HepG2 (cell line): ENCODE measurements at regions not wholly inside any gene's neighbourhood (a gene's known extent, or its start where the extent isn't known, plus 50 kb on each side); places are given as distances from the start of the nearest gene placed in this dataset.

Experiments
- AFF4 ChIP-seq: sonication (generic); formaldehyde crosslinking; IDR thresholded peaks from 2 replicates; pipeline ENCODE4 v1.4.0; 2020; ENCODE audit warnings: missing genetic modification reagents
- BHLHE40 ChIP-seq: IDR thresholded peaks from 2 replicates; pipeline ENCODE4 v1.6.1; 2011; ENCODE audit warnings: low read length, improper control_type of control experiment
- EP300 ChIP-seq, 3 experiments: sonication (generic) in 1 of 3; formaldehyde crosslinking in 1 of 3; IDR thresholded peaks; 2 replicates each; pipeline versions ENCODE4 v1.5.1 to v1.6.1; 2011 to 2020; ENCODE audit warnings: low read depth in 2 of 3, low read length in 2 of 3, borderline replicate concordance in 1 of 3, improper control_type of control experiment in 1 of 3, mild to moderate bottlenecking in 1 of 3, missing genetic modification reagents in 1 of 3, moderate library complexity in 1 of 3
- EZH2 ChIP-seq: conservative IDR thresholded peaks from 2 replicates; pipeline ENCODE4 v1.6.1; 2012; ENCODE audit warnings: mild to moderate bottlenecking, low read depth, low read length, moderate library complexity
- GFI1 ChIP-seq: sonication (generic); formaldehyde crosslinking; IDR thresholded peaks from 2 replicates; pipeline ENCODE4 v1.5.0; 2020; ENCODE audit warnings: missing genetic modification reagents, mild to moderate bottlenecking, borderline replicate concordance
- POLR2A ChIP-seq, 2 experiments: IDR thresholded peaks; 2 replicates each; pipeline ENCODE4 v1.6.1; 2011; ENCODE audit warnings: low read depth in 2 of 2, low read length in 2 of 2, mild to moderate bottlenecking in 1 of 2, moderate library complexity in 1 of 2; ENCODE audit not compliant: insufficient read depth in 1 of 2
- RBFOX2 ChIP-seq: fragments of 200-400 bp; formaldehyde crosslinking; IDR thresholded peaks from 2 replicates; pipeline ENCODE4 v1.6.1; 2017; ENCODE audit warnings: low read depth, mild to moderate bottlenecking, low read length
- YY1 ChIP-seq: IDR thresholded peaks from 2 replicates; pipeline ENCODE4 v1.6.1; 2011; ENCODE audit warnings: low read length, low read depth, moderate library complexity, mild to moderate bottlenecking; ENCODE audit not compliant: insufficient read depth, insufficient replicate concordance
- ZIK1 ChIP-seq: sonication (generic); formaldehyde crosslinking; IDR thresholded peaks from 2 replicates; pipeline ENCODE4 v1.5.0; 2020; ENCODE audit warnings: mild to moderate bottlenecking, low read depth, missing genetic modification reagents, borderline replicate concordance

- TF ChIP-seq ZIK1 (CRISPR knock-in tag) = no peak
- TF ChIP-seq AFF4 (CRISPR knock-in tag) = no peak
- no peak for TF ChIP-seq RBFOX2
- no peak for TF ChIP-seq GFI1 (CRISPR knock-in tag)
- no peak for TF ChIP-seq BHLHE40
- TF ChIP-seq EZH2 = no peak
- no peak for TF ChIP-seq POLR2A (IDR thresholded peaks at IDR 0.05; ENCODE audit: insufficient read depth in 1 of 2, low read depth in 2 of 2, low read length in 2 of 2)
- no peak for TF ChIP-seq EP300 (IDR thresholded peaks at IDR 0.05; ENCODE audit: low read depth in 2 of 2, low read length in 2 of 2)
- TF ChIP-seq EP300 (CRISPR knock-in tag; IDR thresholded peaks at IDR 0.05; ENCODE audit: borderline replicate concordance) = no peak
- no peak for TF ChIP-seq YY1
Measured at GRCh38 chr6:12381587-12381986, 91.4 kb downstream of the EDN1 start.
